NCI-H2196 treated with DMSO at 0.1 percent for 48 hours (cell line): ENCODE measurements at regions not wholly inside any gene's neighbourhood (a gene's known extent, or its start where the extent isn't known, plus 50 kb on each side); places are given as distances from the start of the nearest gene placed in this dataset.

Experiments used
- DNase-seq: peaks from one replicate; lab custom pipeline; 2025; ENCODE audit not compliant: unreplicated experiment; lab: John Stamatoyannopoulos, UW

GRCh38 chr11:98565311-98565710, 455.4 kb upstream of the CNTN5 start:
- no peak for DNase-seq

GRCh38 chr11:98566978-98567377, 453.8 kb upstream of the CNTN5 start:
- no peak for DNase-seq

GRCh38 chr11:98568013-98568412, 452.7 kb upstream of the CNTN5 start:
- no peak for DNase-seq

GRCh38 chr11:98572941-98573340, 447.8 kb upstream of the CNTN5 start:
- no peak for DNase-seq

- no peak for DNase-seq
Observed at GRCh38 chr11:98587884-98588283, 432.9 kb upstream of the CNTN5 start.

- DNase-seq: no peak
Observed at GRCh38 chr11:98589967-98590366, 430.8 kb upstream of the CNTN5 start.

- no peak for DNase-seq
Observed at GRCh38 chr11:98600103-98600502, 420.6 kb upstream of the CNTN5 start.

- DNase-seq: no peak
Observed at GRCh38 chr11:98600786-98601773, 419.7 kb upstream of the CNTN5 start.

GRCh38 chr11:98616098-98616655, 404.6 kb upstream of the CNTN5 start:
- no peak for DNase-seq

GRCh38 chr11:98621767-98622166, 399.0 kb upstream of the CNTN5 start:
- no peak for DNase-seq

GRCh38 chr11:98625526-98625925, 395.2 kb upstream of the CNTN5 start:
- no peak for DNase-seq

- no peak for DNase-seq
Observed at GRCh38 chr11:98630736-98631135, 390.0 kb upstream of the CNTN5 start.

GRCh38 chr11:98657711-98658110, 363.0 kb upstream of the CNTN5 start:
- no peak for DNase-seq

- DNase-seq: no peak
Observed at GRCh38 chr11:98659431-98659830, 361.3 kb upstream of the CNTN5 start.

GRCh38 chr11:98674390-98674789, 346.4 kb upstream of the CNTN5 start:
- DNase-seq: no peak

- no peak for DNase-seq
Observed at GRCh38 chr11:98679673-98680072, 341.1 kb upstream of the CNTN5 start.

GRCh38 chr11:98701541-98701940, 319.2 kb upstream of the CNTN5 start:
- DNase-seq: no peak

- no peak for DNase-seq
Observed at GRCh38 chr11:98703779-98704556, 316.8 kb upstream of the CNTN5 start.

- no peak for DNase-seq
Observed at GRCh38 chr11:98710026-98710425, 310.7 kb upstream of the CNTN5 start.

- DNase-seq: no peak
Observed at GRCh38 chr11:98710986-98711385, 309.8 kb upstream of the CNTN5 start.

GRCh38 chr11:98720951-98721350, 299.8 kb upstream of the CNTN5 start:
- DNase-seq: no peak

GRCh38 chr11:98725471-98725870, 295.3 kb upstream of the CNTN5 start:
- no peak for DNase-seq
